ENCODE measurements at regions not wholly inside any gene's neighbourhood (a gene's known extent, or its start where the extent isn't known, plus 50 kb on each side); places are given as distances from the start of the nearest gene placed in this dataset.
A peak's percentile ranks its signal among the peaks of the same experiment; 100 is the strongest.
"Not testable (repeated sequence)": the region's sequence is repeated elsewhere in the genome, so short reads cannot be mapped to it uniquely, and the experiment has no call there.

DNA sequence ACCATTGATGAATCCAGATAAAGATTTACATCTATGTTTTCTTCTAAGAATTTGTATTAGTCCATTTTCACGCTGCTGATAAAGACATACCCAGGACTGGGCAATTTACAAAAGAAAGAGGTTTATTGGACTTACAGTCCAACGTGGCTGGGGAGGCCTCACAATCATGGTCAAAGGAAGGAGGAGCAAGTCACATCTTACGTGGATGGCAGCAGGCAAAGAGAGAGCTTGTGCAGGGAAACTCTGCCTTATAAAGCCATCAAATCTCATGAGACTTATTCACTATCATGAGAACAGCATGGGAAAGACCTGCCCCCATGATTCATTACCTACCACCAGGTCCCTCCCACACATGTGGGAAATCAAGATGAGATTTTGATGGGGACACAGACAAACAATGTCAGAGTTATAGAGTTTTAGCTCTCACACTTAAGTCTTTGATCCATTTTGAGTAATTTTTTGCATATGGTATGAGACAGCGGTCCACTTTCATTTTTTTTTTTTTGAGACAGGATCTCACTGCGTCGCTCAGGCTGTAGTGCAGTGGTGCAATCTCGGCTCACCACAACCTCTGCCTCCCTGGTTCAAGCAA, 53.5 kb upstream of the JADE2 start:
- not testable (repeated sequence) for DNase-seq

- DNase-seq: no peak
These were observed 56.5 kb upstream of the JADE2 start for GRCh38 chr5:134468921-134469400.

DNA sequence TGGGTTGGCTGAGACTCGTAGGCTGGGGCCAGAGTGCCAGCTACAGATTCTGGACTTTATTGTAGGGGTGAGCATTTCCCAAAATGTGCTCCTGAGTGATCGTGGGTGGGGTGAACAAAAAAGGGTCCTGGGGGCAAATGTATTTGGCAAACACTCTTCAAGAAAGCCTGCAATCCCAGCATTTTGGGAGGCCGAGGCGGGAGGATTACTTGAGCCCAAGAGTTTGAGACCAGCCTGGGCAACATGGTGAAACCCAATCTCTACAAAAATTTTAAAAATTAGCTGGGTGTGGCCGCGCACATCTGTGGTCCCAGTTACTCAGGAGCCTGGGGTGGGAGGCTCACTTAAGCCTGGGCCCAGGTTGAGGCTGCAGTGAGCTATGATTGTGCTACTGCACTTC, 55.5 kb upstream of the CDKN2AIPNL start:
- no peak for DNase-seq

- peak; percentile 76 for DNase-seq
These were observed 54.8 kb upstream of the CDKN2AIPNL start for GRCh38 chr5:134466241-134467069.

DNA sequence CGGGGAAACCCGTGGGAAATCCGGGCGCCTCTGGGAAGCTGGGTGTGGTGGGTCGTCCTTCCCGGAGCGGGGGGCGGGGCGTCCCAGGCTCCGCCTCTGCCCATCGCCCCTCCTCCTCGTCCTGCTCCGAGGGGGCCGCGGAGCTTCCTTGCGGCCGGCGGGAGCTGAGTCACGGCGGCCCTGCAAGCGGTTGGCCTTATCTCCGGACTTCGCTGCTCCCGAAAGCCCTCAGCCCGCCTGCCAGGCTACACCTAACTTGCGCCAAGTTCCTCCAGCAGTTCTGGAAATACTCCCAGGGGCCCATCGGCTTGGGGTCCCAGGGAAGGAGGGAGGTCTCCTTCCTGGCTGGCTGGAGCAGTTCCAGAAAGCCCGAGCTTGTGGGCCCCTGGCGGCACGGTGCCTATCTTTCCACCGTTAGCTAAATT, 54.1 kb upstream of the CDKN2AIPNL start:
- DNase-seq: peak; percentile 58

DNA sequence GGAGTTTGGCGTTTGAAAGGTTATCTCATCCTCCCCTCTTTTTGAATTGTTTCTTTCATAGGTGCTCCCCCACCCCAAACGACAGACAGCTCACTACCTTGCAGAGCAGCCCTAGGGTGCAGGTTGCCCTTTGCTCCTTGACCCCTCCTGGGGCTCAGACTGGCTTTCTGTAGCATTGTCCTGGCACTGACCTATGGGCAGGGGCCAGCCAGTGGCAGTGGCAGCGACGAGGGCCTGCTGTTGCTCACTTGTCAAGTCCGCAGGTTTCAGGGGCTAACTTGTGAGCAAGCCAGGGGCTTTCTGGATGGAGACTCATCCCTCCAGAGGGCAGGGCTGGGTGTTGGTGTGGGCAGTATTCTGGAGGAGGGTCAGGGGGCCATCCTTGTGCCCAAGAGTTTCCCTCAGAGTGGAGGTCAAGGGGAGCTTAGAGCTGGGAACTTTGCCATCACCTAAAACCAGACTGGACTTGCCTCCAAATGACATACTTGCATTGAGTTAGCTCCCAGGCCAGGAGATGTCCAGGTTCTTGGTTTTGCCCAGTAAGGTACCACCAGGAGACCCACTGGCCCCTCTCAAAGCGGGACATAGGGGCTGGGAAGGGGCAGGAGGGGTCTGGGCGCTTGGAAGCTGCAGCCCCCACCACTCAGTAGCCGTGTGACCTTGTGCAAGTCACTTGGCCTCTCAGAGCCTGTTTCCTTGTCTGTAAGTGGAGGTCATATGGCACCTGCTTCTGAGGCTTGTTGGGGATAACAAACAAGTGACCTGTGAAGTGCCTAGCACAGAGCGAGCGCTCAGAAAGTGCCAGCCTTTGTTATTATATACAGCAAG, 53.5 kb upstream of the CDKN2AIPNL start:
- no peak for DNase-seq

DNA sequence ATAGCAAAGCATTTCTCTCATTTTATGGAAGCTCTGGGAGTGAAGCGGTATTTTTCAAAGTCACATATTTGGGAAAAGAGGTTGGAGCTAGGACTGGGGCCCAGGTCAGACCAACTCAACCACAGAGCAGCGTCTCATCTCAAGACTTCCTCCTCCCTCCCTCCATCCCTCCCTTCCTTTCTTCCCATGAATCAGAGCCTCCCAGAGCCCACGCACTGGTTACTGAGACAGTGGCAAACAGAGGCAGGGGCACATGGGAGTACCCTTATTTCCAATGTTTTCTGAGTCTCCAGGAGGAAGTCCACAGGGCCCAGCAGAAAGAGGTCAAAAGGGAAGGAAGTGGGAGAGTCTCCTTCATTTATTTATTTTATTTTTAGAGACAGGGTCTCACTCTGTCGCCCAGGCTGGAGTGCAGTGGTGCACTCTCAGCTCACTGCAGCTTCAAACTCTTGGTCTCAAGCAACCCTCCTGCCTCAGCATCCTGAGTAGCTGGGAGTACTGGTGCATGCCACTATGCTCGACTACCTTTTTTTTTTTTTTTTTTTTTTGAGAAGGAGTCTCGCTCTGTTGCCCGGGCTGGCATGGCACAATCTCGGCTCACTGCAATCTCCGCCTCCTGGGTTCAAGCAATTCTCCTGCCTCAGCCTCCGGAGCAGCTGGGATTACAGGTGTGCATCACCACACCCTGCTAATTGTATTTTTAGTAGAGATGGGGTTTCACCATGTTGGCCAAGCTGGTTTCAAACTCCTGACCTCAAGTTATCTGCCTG, 52.5 kb upstream of the CDKN2AIPNL start:
- DNase-seq: no peak

- no peak for DNase-seq
These were observed 51.6 kb upstream of the CDKN2AIPNL start for GRCh38 chr5:134463176-134463720.

- DNase-seq: no peak
These were observed 51.1 kb upstream of the CDKN2AIPNL start for GRCh38 chr5:134462761-134463160.

GRCh38 chr5:134462047-134462575, 50.4 kb upstream of the CDKN2AIPNL start:
- DNase-seq: no peak
